ENCODE measurements at regions not wholly inside any gene's neighbourhood (a gene's known extent, or its start where the extent isn't known, plus 50 kb on each side); places are given as distances from the start of the nearest gene placed in this dataset.

- peak; percentile 9 for DNase-seq
Measured at GRCh38 chr1:73635021-73635420, 563.0 kb downstream of the LRRIQ3 start.

GRCh38 chr1:73627723-73628122 lies 570.3 kb downstream of the LRRIQ3 start:
- DNase-seq = peak; percentile 3

- no peak for DNase-seq
Measured at GRCh38 chr1:73626326-73626725, 571.6 kb downstream of the LRRIQ3 start.

- no peak for DNase-seq
Measured at GRCh38 chr1:73623946-73624345, 574.0 kb downstream of the LRRIQ3 start.

- no peak for DNase-seq
Measured at GRCh38 chr1:73617145-73617544, 580.8 kb downstream of the LRRIQ3 start.

GRCh38 chr1:73611681-73612080 lies 586.3 kb downstream of the LRRIQ3 start:
- DNase-seq = no peak

GRCh38 chr1:73604739-73605138 lies 593.2 kb downstream of the LRRIQ3 start:
- DNase-seq = no peak

GRCh38 chr1:73604211-73604610 lies 593.8 kb downstream of the LRRIQ3 start:
- no peak for DNase-seq

- no peak for DNase-seq
Measured at GRCh38 chr1:73593804-73594203, 604.2 kb downstream of the LRRIQ3 start.

- DNase-seq = no peak
Measured at GRCh38 chr1:73593364-73593763, 604.6 kb downstream of the LRRIQ3 start.

GRCh38 chr1:73587080-73587479 lies 610.9 kb downstream of the LRRIQ3 start:
- DNase-seq = no peak

GRCh38 chr1:73577206-73577605 lies 620.8 kb downstream of the LRRIQ3 start:
- no peak for DNase-seq

GRCh38 chr1:73576083-73576482 lies 621.9 kb downstream of the LRRIQ3 start:
- no peak for DNase-seq

- DNase-seq = no peak
Measured at GRCh38 chr1:73564294-73564693, 633.7 kb downstream of the LRRIQ3 start.

- peak; percentile 1 for DNase-seq
Measured at GRCh38 chr1:73556270-73556669, 641.7 kb downstream of the LRRIQ3 start.

GRCh38 chr1:73537400-73537799 lies 660.6 kb downstream of the LRRIQ3 start:
- no peak for DNase-seq

GRCh38 chr1:73517603-73518191 lies 680.3 kb downstream of the LRRIQ3 start:
- no peak for DNase-seq

- no peak for DNase-seq
Measured at GRCh38 chr1:73516451-73516850, 681.5 kb downstream of the LRRIQ3 start.

- DNase-seq = no peak
Measured at GRCh38 chr1:73511038-73511437, 686.9 kb downstream of the LRRIQ3 start.

GRCh38 chr1:73500154-73500553 lies 697.8 kb downstream of the LRRIQ3 start:
- no peak for DNase-seq

GRCh38 chr1:73499671-73500070 lies 698.3 kb downstream of the LRRIQ3 start:
- DNase-seq = no peak

GRCh38 chr1:73491621-73492020 lies 706.4 kb downstream of the LRRIQ3 start:
- DNase-seq = no peak

- no peak for DNase-seq
Measured at GRCh38 chr1:73475316-73475870, 722.6 kb downstream of the LRRIQ3 start.

- DNase-seq = no peak
Measured at GRCh38 chr1:73472810-73473209, 725.2 kb downstream of the LRRIQ3 start.

GRCh38 chr1:73467731-73468130 lies 730.2 kb downstream of the LRRIQ3 start:
- no peak for DNase-seq
